Astrocyte (in vitro differentiated cells and primary cell): ENCODE measurements at regions not wholly inside any gene's neighbourhood (a gene's known extent, or its start where the extent isn't known, plus 50 kb on each side); places are given as distances from the start of the nearest gene placed in this dataset.

Experiments used
- DNase-seq: peaks from one replicate; pipeline ENCODE4 v3.0.0-alpha.2; 2010; ENCODE audit warnings: low read depth
- FAIRE-seq: peaks from 2 replicates; lab custom pipeline; 2011; peaks lifted over from hg19 to GRCh38; lab: Jason Lieb, UNC
- H2AFZ ChIP-seq: 2 replicates; pipeline ENCODE4 v1.6.0; 2012; ENCODE audit warnings: low read depth, low read length, inconsistent platforms
- H3K27ac ChIP-seq: 2 replicates; pipeline ENCODE4 v1.5.1; 2011; ENCODE audit warnings: low read depth, low read length, inconsistent platforms
- H3K27me3 ChIP-seq: 2 replicates; pipeline ENCODE4 v1.6.0; 2011; ENCODE audit warnings: low read length, inconsistent platforms; ENCODE audit not compliant: insufficient read depth
- H3K36me3 ChIP-seq: 2 replicates; pipeline ENCODE4 v1.5.1; 2011; ENCODE audit warnings: low read length, inconsistent platforms; ENCODE audit not compliant: insufficient read depth
- H3K4me1 ChIP-seq: 2 replicates; pipeline ENCODE4 v1.5.1; 2011; ENCODE audit warnings: low read length, inconsistent platforms; ENCODE audit not compliant: insufficient read depth
- H3K4me2 ChIP-seq: 2 replicates; pipeline ENCODE4 v1.6.0; 2012; ENCODE audit warnings: low read length, inconsistent platforms
- H3K4me3 ChIP-seq: 2 replicates; pipeline ENCODE4 v1.5.1; 2011; ENCODE audit warnings: low read depth, mild to moderate bottlenecking, low read length, inconsistent platforms; ENCODE audit not compliant: insufficient read depth
- H3K79me2 ChIP-seq: 2 replicates; pipeline ENCODE4 v1.6.0; 2012; ENCODE audit warnings: mild to moderate bottlenecking, low read length, inconsistent platforms; ENCODE audit not compliant: insufficient read depth
- H3K9ac ChIP-seq: 2 replicates; pipeline ENCODE4 v1.6.0; 2012; ENCODE audit warnings: mild to moderate bottlenecking, low read length, inconsistent platforms
- H3K9me3 ChIP-seq: 2 replicates; pipeline ENCODE4 v1.5.1; 2012; ENCODE audit warnings: low read depth, mild to moderate bottlenecking, low read length, inconsistent platforms; ENCODE audit not compliant: insufficient read depth
- H4K20me1 ChIP-seq: 2 replicates; pipeline ENCODE4 v1.6.0; 2012; ENCODE audit warnings: low read length, inconsistent platforms; ENCODE audit not compliant: insufficient read depth
- H3K27ac Mint-ChIP-seq: one replicate; pipeline ENCODE4 v1.8.0; 2021; ENCODE audit warnings: mild to moderate bottlenecking, mixed read lengths; ENCODE audit not compliant: unreplicated experiment
- H3K27me3 Mint-ChIP-seq: one replicate; pipeline ENCODE4 v1.8.0; 2021; ENCODE audit warnings: low read depth, mixed read lengths; ENCODE audit not compliant: unreplicated experiment
- H3K36me3 Mint-ChIP-seq: one replicate; pipeline ENCODE4 v1.8.0; 2021; ENCODE audit warnings: low read depth, mixed read lengths; ENCODE audit not compliant: unreplicated experiment
- H3K4me1 Mint-ChIP-seq: one replicate; pipeline ENCODE4 v1.8.0; 2021; ENCODE audit warnings: low read depth, mixed read lengths; ENCODE audit not compliant: unreplicated experiment
- H3K4me3 Mint-ChIP-seq: one replicate; pipeline ENCODE4 v1.8.0; 2021; ENCODE audit warnings: mild to moderate bottlenecking, moderate library complexity, mixed read lengths; ENCODE audit not compliant: unreplicated experiment
- H3K9me3 Mint-ChIP-seq: one replicate; pipeline ENCODE4 v1.8.0; 2021; ENCODE audit warnings: mild to moderate bottlenecking, mixed read lengths; ENCODE audit not compliant: unreplicated experiment
- CTCF ChIP-seq: IDR thresholded peaks from 2 replicates; pipeline ENCODE4 v1.5.1; 2011; ENCODE audit warnings: low read depth, mild to moderate bottlenecking, inconsistent platforms, low read length, moderate library complexity; ENCODE audit not compliant: insufficient read depth
- EZH2 ChIP-seq: IDR thresholded peaks from 2 replicates; pipeline ENCODE4 v1.6.1; 2012; ENCODE audit warnings: mild to moderate bottlenecking, low read length, inconsistent platforms; ENCODE audit not compliant: insufficient read depth

- Mint-ChIP-seq H3K27ac (no peak overlapping the region), H3K4me3 (no peak overlapping the region), H3K9me3 (peaks cover 6% of the 10 kb centered on the region), H3K27me3 (peaks cover 29% of the 10 kb centered on the region), H3K36me3 (peaks cover 9% of the 10 kb centered on the region), H3K4me1 (peaks cover 8% of the 10 kb centered on the region)
- Histone ChIP-seq H3K79me2 (no peaks in the 10 kb centered on the region), H2AFZ (no peak overlapping the region), H3K4me3 (no peak overlapping the region), H3K36me3 (no peaks in the 10 kb centered on the region), H3K27me3 (peaks cover 2% of the 10 kb centered on the region), H3K27ac (no peak overlapping the region), H3K9ac (no peak overlapping the region), H3K4me2 (no peak overlapping the region), H4K20me1 (no peaks in the 10 kb centered on the region), H3K4me1 (no peaks in the 10 kb centered on the region), H3K9me3 (no peaks in the 10 kb centered on the region)
- FAIRE-seq (no peak), DNase-seq (peak; percentile 48)
- TF ChIP-seq CTCF (no peak), EZH2 (no peak)
Measured at GRCh38 chr2:236338495-236339184, 74.4 kb upstream of the ASB18 start.

GRCh38 chr2:236340251-236340650 lies 76.0 kb upstream of the ASB18 start:
- Histone ChIP-seq H3K9ac (no peak overlapping the region), H3K4me2 (no peak overlapping the region), H3K79me2 (no peaks in the 10 kb centered on the region), H2AFZ (no peak overlapping the region), H3K36me3 (no peaks in the 10 kb centered on the region), H3K9me3 (no peaks in the 10 kb centered on the region), H3K27ac (no peak overlapping the region), H3K4me3 (no peak overlapping the region), H3K27me3 (peaks cover 2% of the 10 kb centered on the region), H3K4me1 (no peaks in the 10 kb centered on the region), H4K20me1 (no peaks in the 10 kb centered on the region)
- no peak overlapping the region for H3K27ac Mint-ChIP-seq
- H3K9me3 Mint-ChIP-seq = peaks cover 6% of the 10 kb centered on the region
- H3K27me3 Mint-ChIP-seq = peaks cover 24% of the 10 kb centered on the region
- DNase-seq = no peak
- H3K4me1 Mint-ChIP-seq = peaks cover 8% of the 10 kb centered on the region
- no peak for TF ChIP-seq EZH2
- TF ChIP-seq CTCF = no peak
- H3K36me3 Mint-ChIP-seq = peaks cover 4% of the 10 kb centered on the region
- no peak overlapping the region for H3K4me3 Mint-ChIP-seq
- FAIRE-seq = no peak

- Mint-ChIP-seq H3K9me3 (peaks cover 6% of the 10 kb centered on the region), H3K36me3 (peaks cover 4% of the 10 kb centered on the region), H3K27ac (no peak overlapping the region), H3K4me1 (peaks cover 8% of the 10 kb centered on the region), H3K27me3 (peaks cover 25% of the 10 kb centered on the region), H3K4me3 (no peak overlapping the region)
- FAIRE-seq (no peak), DNase-seq (peak; percentile 35)
- no peak overlapping the region for H3K4me3 ChIP-seq
- H3K9me3 ChIP-seq = no peaks in the 10 kb centered on the region
- H4K20me1 ChIP-seq = no peaks in the 10 kb centered on the region
- peaks cover 2% of the 10 kb centered on the region for H3K27me3 ChIP-seq
- H3K27ac ChIP-seq = no peak overlapping the region
- no peak overlapping the region for H3K9ac ChIP-seq
- TF ChIP-seq EZH2 (no peak), CTCF (no peak)
- H2AFZ ChIP-seq = no peak overlapping the region
- no peaks in the 10 kb centered on the region for H3K4me1 ChIP-seq
- H3K4me2 ChIP-seq = no peak overlapping the region
- no peaks in the 10 kb centered on the region for H3K36me3 ChIP-seq
- no peaks in the 10 kb centered on the region for H3K79me2 ChIP-seq
Measured at GRCh38 chr2:236341067-236341466, 76.9 kb upstream of the ASB18 start.
